GM18502 (cell line): ENCODE measurements at regions not wholly inside any gene's neighbourhood (a gene's known extent, or its start where the extent isn't known, plus 50 kb on each side); places are given as distances from the start of the nearest gene placed in this dataset.

Experiments used
- ATAC-seq: cut with Tn5 transposase; IDR thresholded peaks from one replicate; pipeline ENCODE4 v1.9.1; 2021; ENCODE audit warnings: mild to moderate bottlenecking; ENCODE audit not compliant: unreplicated experiment, poor library complexity

- no peak for ATAC-seq
Observed at GRCh38 chr2:236761358-236761757, 191.7 kb downstream of the ACKR3 start.

- no peak for ATAC-seq
Observed at GRCh38 chr2:236762628-236763027, 193.0 kb downstream of the ACKR3 start.

GRCh38 chr2:236763857-236764256 is 194.2 kb downstream of the ACKR3 start:
- no peak for ATAC-seq

- no peak for ATAC-seq
Observed at GRCh38 chr2:236764716-236765115, 195.1 kb downstream of the ACKR3 start.

GRCh38 chr2:236765478-236765877 is 195.9 kb downstream of the ACKR3 start:
- ATAC-seq = no peak

GRCh38 chr2:236766850-236767249 is 197.2 kb downstream of the ACKR3 start:
- ATAC-seq = no peak

- ATAC-seq = no peak
Observed at GRCh38 chr2:236767941-236768340, 198.3 kb downstream of the ACKR3 start.

- no peak for ATAC-seq
Observed at GRCh38 chr2:236768393-236769140, 198.9 kb downstream of the ACKR3 start.

GRCh38 chr2:236769981-236770671 is 200.5 kb downstream of the ACKR3 start:
- ATAC-seq = no peak

- no peak for ATAC-seq
Observed at GRCh38 chr2:236772220-236772837, 202.7 kb downstream of the ACKR3 start.

GRCh38 chr2:236773206-236773605 is 203.6 kb downstream of the ACKR3 start:
- ATAC-seq = no peak

- no peak for ATAC-seq
Observed at GRCh38 chr2:236774171-236774570, 204.5 kb downstream of the ACKR3 start.

GRCh38 chr2:236775511-236775910 is 205.9 kb downstream of the ACKR3 start:
- ATAC-seq = no peak

- no peak for ATAC-seq
Observed at GRCh38 chr2:236776206-236776605, 206.6 kb downstream of the ACKR3 start.

- no peak for ATAC-seq
Observed at GRCh38 chr2:236776695-236777251, 207.1 kb downstream of the ACKR3 start.

GRCh38 chr2:236777408-236777807 is 207.8 kb downstream of the ACKR3 start:
- ATAC-seq = no peak

GRCh38 chr2:236781933-236782816 is 212.6 kb downstream of the ACKR3 start:
- no peak for ATAC-seq

- ATAC-seq = no peak
Observed at GRCh38 chr2:236782938-236783337, 213.3 kb downstream of the ACKR3 start.

GRCh38 chr2:236783417-236784020 is 213.9 kb downstream of the ACKR3 start:
- ATAC-seq = no peak

GRCh38 chr2:236785611-236786057 is 216.0 kb downstream of the ACKR3 start:
- ATAC-seq = no peak
